B cell (primary cell): ENCODE measurements at regions not wholly inside any gene's neighbourhood (a gene's known extent, or its start where the extent isn't known, plus 50 kb on each side); places are given as distances from the start of the nearest gene placed in this dataset.

Experiments
- ATAC-seq: fragments of 200-7000 bp; cut with Tn5 transposase; one replicate; pipeline ENCODE4 v1.10.0; 2021; ENCODE audit warnings: low read depth, mild to moderate bottlenecking, moderate number of reproducible peaks, moderate library complexity
- CTCF ChIA-PET: fragments of 350-600 bp; sonication (Branson Sonifier 250); formaldehyde crosslinking; loops from one replicate; lab custom pipeline; 2021; ENCODE audit warnings: antibody characterized with exemption, inconsistent platforms; lab: Charles Lee
- POLR2A ChIA-PET: fragments of 350-600 bp; sonication (Branson Sonifier 250); formaldehyde crosslinking; loops from one replicate; lab custom pipeline; 2021; ENCODE audit warnings: antibody characterized with exemption; lab: Charles Lee
- DNase-seq: peaks from one replicate; pipeline ENCODE4 v3.0.0; 2013
- H2AFZ ChIP-seq: 2 replicates; pipeline ENCODE4 v1.6.1; 2012; ENCODE audit warnings: mild to moderate bottlenecking, low read depth, low read length; ENCODE audit not compliant: insufficient read depth, poor library complexity, severe bottlenecking
- H3K27ac ChIP-seq, 2 donors: 1 replicate in 1 of 2; 2 replicates in 1 of 2; pipeline ENCODE4 v1.5.1; 2012 to 2013; ENCODE audit warnings: low read length in 2 of 2, mild to moderate bottlenecking in 2 of 2, moderate library complexity in 1 of 2
- H3K27me3 ChIP-seq, 4 experiments: fragments of 200-600 bp in 1 of 4; sonication (generic) in 1 of 4; replicated peaks in 1 of 4; 1 replicate in 2 of 4; 2 replicates in 2 of 4; pipeline versions ENCODE4 v1.6.1 to v1.7.0; 2013 to 2016; ENCODE audit warnings: low read length in 3 of 4, mild to moderate bottlenecking in 2 of 4, mixed read lengths in 1 of 4, moderate library complexity in 1 of 4; ENCODE audit not compliant: insufficient read depth in 4 of 4, control insufficient read depth in 3 of 4; ENCODE audit errors: control extremely low read depth in 1 of 4
- H3K36me3 ChIP-seq, 2 experiments: replicated peaks in 1 of 2; 1 replicate in 1 of 2; 2 replicates in 1 of 2; pipeline versions ENCODE4 v1.6.1 to v1.7.1; 2013; ENCODE audit warnings: low read length in 1 of 2; ENCODE audit not compliant: insufficient read depth in 2 of 2, control insufficient read depth in 1 of 2; ENCODE audit errors: control extremely low read depth in 1 of 2, extremely low read depth in 1 of 2
- H3K4me1 ChIP-seq, 2 donors: fragments of 200-600 bp in 1 of 2; sonication (generic) in 1 of 2; 1 replicate in 1 of 2; 2 replicates in 1 of 2; pipeline versions ENCODE4 v1.5.1 to v1.6.1; 2013 to 2017; ENCODE audit warnings: low read length in 2 of 2; ENCODE audit not compliant: control insufficient read depth in 2 of 2, insufficient read depth in 2 of 2
- H3K4me2 ChIP-seq: replicated peaks from 2 replicates; pipeline ENCODE3; 2012; ENCODE audit warnings: mild to moderate bottlenecking, low read depth, low read length; ENCODE audit not compliant: poor library complexity, severe bottlenecking
- H3K4me3 ChIP-seq, 5 experiments: fragments of 200-600 bp in 1 of 5; sonication (generic) in 1 of 5; 1 replicate in 3 of 5; 2 replicates in 2 of 5; pipeline versions ENCODE4 v1.5.1 to v1.7.0; 2011 to 2016; ENCODE audit warnings: low read length in 4 of 5, mild to moderate bottlenecking in 4 of 5, low read depth in 2 of 5, control low read depth in 1 of 5, moderate library complexity in 1 of 5; ENCODE audit not compliant: insufficient read depth in 1 of 5; ENCODE audit errors: control extremely low read depth in 1 of 5, extremely low read depth in 1 of 5
- H3K79me2 ChIP-seq: fragments of 200-600 bp; sonication (generic); one replicate; pipeline ENCODE4 v1.6.0; 2016; ENCODE audit warnings: low read length; ENCODE audit not compliant: control insufficient read depth, insufficient read depth
- H3K9ac ChIP-seq: fragments of 200-600 bp; sonication (generic); 2 replicates; pipeline ENCODE4 v1.6.1; 2017; ENCODE audit warnings: mild to moderate bottlenecking, low read length, moderate library complexity
- H3K9me3 ChIP-seq, 3 donors: one replicate each; pipeline versions ENCODE4 v1.6.1 to v1.7.1; 2013; ENCODE audit warnings: low read length in 2 of 3; ENCODE audit not compliant: control insufficient read depth in 2 of 3, insufficient read depth in 1 of 3; ENCODE audit errors: control extremely low read depth in 1 of 3
- H4K20me1 ChIP-seq: 2 replicates; pipeline ENCODE4 v1.6.0; 2012; ENCODE audit warnings: mild to moderate bottlenecking, low read length; ENCODE audit not compliant: insufficient read depth, control insufficient read depth, poor library complexity, severe bottlenecking
- H3K27ac Mint-ChIP-seq: one replicate; pipeline ENCODE4 v1.8.0; 2021; ENCODE audit warnings: mixed read lengths
- H3K27me3 Mint-ChIP-seq: one replicate; pipeline ENCODE4 v1.8.0; 2021; ENCODE audit warnings: mixed read lengths
- H3K4me1 Mint-ChIP-seq: one replicate; pipeline ENCODE4 v1.8.0; 2021; ENCODE audit warnings: mixed read lengths
- H3K4me3 Mint-ChIP-seq: one replicate; pipeline ENCODE4 v1.8.0; 2021; ENCODE audit warnings: mixed read lengths
- H3K9me3 Mint-ChIP-seq: one replicate; pipeline ENCODE4 v1.8.0; 2022; ENCODE audit warnings: mixed read lengths; ENCODE audit not compliant: insufficient read depth
- EZH2 ChIP-seq: IDR thresholded peaks from 2 replicates; pipeline ENCODE4 v1.6.1; 2012; ENCODE audit warnings: borderline replicate concordance, low read depth, mild to moderate bottlenecking, moderate library complexity, low read length; ENCODE audit not compliant: insufficient read depth, poor library complexity, severe bottlenecking
- WGBS: methylation state at CpG from one replicate; pipeline ENCODE4 v1.1.5; 2013; ENCODE audit warnings: missing lambda C conversion rate; ENCODE audit not compliant: insufficient coverage; 5-methylcytosine and 5-hydroxymethylcytosine counted together
- intact Hi-C: fragments of 100-400 bp; cut with micrococcal nuclease; formaldehyde crosslinking; loops from one replicate; pipeline ENCODE4 v1.10.0; 2022
- TF ChIP-seq, protein P1 (sequence below): fragments of 200-600 bp; IDR thresholded peaks from one replicate; pipeline ENCODE4 v1.8.0; 2022; ENCODE audit warnings: antibody characterized with exemption, mild to moderate bottlenecking

DNA sequence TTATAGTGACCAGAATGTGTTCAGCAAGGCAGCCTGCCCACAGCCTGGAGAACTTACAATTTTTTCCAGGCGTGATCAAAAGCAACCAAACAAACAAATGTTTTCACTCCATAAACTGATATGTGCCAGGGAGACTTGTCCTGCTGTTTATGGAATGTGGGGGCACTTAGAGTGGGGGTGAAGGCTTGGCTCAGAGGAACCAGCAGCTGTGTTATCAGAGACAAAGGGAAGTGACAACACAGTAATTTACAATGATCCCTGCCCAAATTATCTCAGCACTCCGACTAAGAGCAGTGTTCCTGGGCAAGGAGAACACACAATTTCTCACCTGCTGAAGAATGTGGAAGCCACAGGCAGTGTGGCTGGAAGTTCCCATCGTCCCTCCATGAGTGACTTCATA is 429.1 kb upstream of the IRX4 start:
- ChIA-PET CTCF (no interaction called here), POLR2A (no interaction called here)
- 33% methylated on average over 3 of the region's 3 CpGs for WGBS
- no peak overlapping the region for H2AFZ ChIP-seq
- no peaks in the 10 kb centered on the region for H3K4me1 Mint-ChIP-seq
- TF ChIP-seq EZH2, result no peak
- TF ChIP-seq, protein P1, sequence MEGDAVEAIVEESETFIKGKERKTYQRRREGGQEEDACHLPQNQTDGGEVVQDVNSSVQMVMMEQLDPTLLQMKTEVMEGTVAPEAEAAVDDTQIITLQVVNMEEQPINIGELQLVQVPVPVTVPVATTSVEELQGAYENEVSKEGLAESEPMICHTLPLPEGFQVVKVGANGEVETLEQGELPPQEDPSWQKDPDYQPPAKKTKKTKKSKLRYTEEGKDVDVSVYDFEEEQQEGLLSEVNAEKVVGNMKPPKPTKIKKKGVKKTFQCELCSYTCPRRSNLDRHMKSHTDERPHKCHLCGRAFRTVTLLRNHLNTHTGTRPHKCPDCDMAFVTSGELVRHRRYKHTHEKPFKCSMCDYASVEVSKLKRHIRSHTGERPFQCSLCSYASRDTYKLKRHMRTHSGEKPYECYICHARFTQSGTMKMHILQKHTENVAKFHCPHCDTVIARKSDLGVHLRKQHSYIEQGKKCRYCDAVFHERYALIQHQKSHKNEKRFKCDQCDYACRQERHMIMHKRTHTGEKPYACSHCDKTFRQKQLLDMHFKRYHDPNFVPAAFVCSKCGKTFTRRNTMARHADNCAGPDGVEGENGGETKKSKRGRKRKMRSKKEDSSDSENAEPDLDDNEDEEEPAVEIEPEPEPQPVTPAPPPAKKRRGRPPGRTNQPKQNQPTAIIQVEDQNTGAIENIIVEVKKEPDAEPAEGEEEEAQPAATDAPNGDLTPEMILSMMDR, result no peak
- no peaks in the 10 kb centered on the region for H3K79me2 ChIP-seq
- no peak overlapping the region for H3K4me3 Mint-ChIP-seq
- H3K4me3 ChIP-seq, result no peak overlapping the region
- H3K27ac ChIP-seq, result no peak overlapping the region
- ATAC-seq (no peak), DNase-seq (no peak)
- H3K4me2 ChIP-seq, result no peak overlapping the region
- H3K4me1 ChIP-seq, result no peaks in the 10 kb centered on the region
- intact Hi-C loops, result no loop called here
- H3K9me3 Mint-ChIP-seq, result no peaks in the 10 kb centered on the region
- H4K20me1 ChIP-seq, result no peaks in the 10 kb centered on the region
- H3K27me3 ChIP-seq, result no peaks in the 10 kb centered on the region
- H3K9me3 ChIP-seq, result peaks cover 0 to 18% (median 0%) of the 10 kb centered on the region in 3 donors
- H3K9ac ChIP-seq, result no peak overlapping the region
- no peaks in the 10 kb centered on the region for H3K27me3 Mint-ChIP-seq
- H3K36me3 ChIP-seq, result no peaks in the 10 kb centered on the region
- no peak overlapping the region for H3K27ac Mint-ChIP-seq

DNA sequence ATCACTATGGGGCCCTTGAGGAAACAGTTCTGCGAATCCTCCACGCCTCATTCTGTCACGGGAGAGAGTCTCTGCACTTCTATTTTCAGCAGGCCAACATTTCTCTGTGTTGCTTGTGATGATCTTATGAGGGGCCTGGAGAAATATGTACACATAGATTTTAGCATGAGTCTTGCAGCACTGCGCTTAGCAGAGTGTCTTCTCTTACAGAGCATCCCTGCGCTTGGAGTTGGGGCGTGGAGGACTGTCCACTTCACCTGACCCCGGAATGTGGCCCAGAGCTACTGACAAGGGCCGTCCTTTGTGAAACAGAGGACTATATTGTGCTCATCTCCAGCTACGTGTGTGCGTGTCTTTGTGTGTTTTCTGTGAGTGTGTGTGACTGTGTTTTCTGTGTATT is 428.2 kb upstream of the IRX4 start:
- Histone ChIP-seq H3K9ac (no peak overlapping the region), H3K4me3 (no peak overlapping the region), H3K4me1 (no peaks in the 10 kb centered on the region), H3K36me3 (no peaks in the 10 kb centered on the region), H3K27ac (no peak overlapping the region), H4K20me1 (no peaks in the 10 kb centered on the region), H3K27me3 (no peaks in the 10 kb centered on the region), H3K4me2 (no peak overlapping the region), H3K9me3 (peaks cover 0 to 18% (median 0%) of the 10 kb centered on the region in 3 donors), H2AFZ (no peak overlapping the region), H3K79me2 (no peaks in the 10 kb centered on the region)
- ChIA-PET CTCF (no interaction called here), POLR2A (no interaction called here)
- ATAC-seq, result no peak
- DNase-seq, result no peak
- no peak overlapping the region for H3K4me3 Mint-ChIP-seq
- TF ChIP-seq EZH2, result no peak
- TF ChIP-seq, protein P1, result no peak
- no peak overlapping the region for H3K27ac Mint-ChIP-seq
- H3K4me1 Mint-ChIP-seq, result no peaks in the 10 kb centered on the region
- no peaks in the 10 kb centered on the region for H3K27me3 Mint-ChIP-seq
- no peaks in the 10 kb centered on the region for H3K9me3 Mint-ChIP-seq
- 92% methylated on average over 10 of the region's 10 CpGs for WGBS
- intact Hi-C loops, result no loop called here
